NCI-H345 (cell line): ENCODE measurements at regions not wholly inside any gene's neighbourhood (a gene's known extent, or its start where the extent isn't known, plus 50 kb on each side); places are given as distances from the start of the nearest gene placed in this dataset.

Experiments used
- DNase-seq: peaks from one replicate; lab custom pipeline; 2025; lab: John Stamatoyannopoulos, UW

- no peak for DNase-seq
Observed at GRCh38 chr7:122248472-122248871, 56.1 kb downstream of the FEZF1 start.

GRCh38 chr7:122238729-122239128 lies 65.8 kb downstream of the FEZF1 start:
- DNase-seq = peak; percentile 18

DNA sequence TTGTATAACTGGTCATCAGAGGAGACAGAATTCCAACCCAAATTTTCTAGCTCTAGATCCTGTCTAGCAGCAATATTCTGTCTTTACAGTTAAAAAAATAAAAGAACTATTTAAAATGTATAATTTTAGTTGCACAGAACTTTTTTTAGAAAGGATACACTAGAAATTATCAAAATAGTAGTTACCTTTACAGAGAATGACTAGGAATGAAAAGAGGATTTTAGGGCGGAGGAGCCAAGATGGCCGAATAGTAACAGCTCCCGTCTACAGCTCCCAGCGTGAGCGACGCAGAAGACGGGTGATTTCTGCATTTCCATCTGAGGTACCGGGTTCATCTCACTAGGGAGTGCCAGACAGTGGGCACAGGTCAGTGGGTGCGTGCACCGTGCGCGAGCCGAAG lies 66.3 kb downstream of the FEZF1 start:
- DNase-seq = peak; percentile 20

- DNase-seq = no peak
Observed at GRCh38 chr7:122225874-122226273, 78.7 kb downstream of the FEZF1 start.

DNA sequence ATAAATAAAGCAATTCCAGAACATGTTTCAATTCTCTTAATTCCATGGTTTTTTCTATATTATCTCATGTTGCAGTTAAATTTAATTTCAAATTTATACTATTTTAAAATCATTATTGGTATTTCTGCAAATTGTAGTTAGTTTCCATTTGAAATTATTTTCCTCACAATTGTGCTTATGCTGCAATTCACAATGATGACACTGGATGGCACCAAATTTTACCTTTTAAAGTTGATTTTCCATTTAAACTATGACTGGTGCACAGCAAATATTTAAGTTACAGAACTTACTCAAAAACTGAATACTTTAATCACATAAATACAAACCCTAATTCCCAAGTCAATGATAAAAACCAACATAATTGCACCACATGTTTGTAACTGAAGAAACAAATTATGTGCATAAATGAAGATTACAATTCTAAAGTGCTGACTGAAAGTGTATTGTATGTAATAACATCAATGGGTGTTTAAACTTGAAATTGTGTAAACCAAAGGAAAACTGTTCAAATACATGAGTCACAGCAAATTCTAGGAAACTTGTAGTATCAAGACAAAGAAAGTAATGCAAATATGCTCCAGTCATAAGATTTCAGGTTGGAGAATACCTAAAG lies 75.3 kb upstream of the AASS start:
- DNase-seq = peak; percentile 30

DNA sequence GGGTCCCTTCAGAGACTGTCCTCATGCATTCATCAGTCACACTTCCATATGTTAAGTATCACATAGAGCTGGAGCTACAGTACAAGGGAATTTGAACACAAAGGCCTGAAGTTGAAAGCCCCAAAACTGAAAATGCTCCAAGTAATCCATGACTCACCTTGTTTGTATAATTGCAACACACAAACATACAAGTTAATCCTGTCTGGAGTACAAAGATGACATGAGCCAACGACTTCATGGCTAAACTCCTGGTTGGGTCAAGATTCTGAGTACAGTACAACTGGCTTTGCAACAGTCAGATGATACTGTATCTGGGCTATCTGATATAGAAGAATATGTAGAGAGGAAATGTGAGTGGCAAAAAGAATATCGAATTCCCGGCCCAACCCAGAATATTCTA lies 73.1 kb upstream of the AASS start:
- no peak for DNase-seq

DNA sequence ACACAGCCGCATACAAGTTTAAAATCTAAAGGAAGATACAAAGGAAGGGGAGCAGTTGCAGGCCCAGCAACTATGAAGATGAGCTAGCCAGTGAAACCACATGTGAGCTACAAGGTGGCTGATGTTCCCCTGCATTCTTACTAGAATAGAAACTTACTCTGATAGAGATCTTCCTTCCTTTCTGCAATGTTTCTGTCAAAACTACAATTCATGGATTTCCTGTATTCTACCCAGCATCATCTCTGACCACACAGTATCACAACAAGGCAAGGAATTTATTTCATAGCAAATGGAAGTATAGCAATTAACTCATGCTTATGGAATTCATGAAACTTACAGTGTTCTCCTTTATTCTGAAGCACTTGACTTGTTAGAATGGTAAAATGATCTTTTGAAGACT lies 68.7 kb upstream of the AASS start:
- no peak for DNase-seq

DNA sequence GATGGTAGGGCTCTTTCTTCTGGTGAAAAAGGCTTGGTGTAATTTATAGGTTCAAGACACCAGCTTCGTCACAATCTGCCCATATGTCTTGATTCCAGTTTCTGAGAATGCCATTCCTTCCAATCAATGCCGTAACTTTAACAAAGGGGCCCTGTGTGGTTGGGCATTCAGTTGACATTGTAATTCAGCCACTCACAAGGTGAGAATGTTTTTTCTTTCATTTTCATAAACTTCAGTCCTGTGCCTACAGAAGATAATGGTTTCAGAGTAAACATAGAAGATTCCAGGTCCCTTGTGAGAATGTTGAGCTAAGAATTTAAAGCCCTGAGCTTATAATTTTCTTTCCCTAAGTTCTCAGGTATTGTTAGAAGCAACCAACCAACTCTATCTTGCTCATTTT lies 67.3 kb upstream of the AASS start:
- no peak for DNase-seq

GRCh38 chr7:122206985-122207384 lies 62.9 kb upstream of the AASS start:
- no peak for DNase-seq

DNA sequence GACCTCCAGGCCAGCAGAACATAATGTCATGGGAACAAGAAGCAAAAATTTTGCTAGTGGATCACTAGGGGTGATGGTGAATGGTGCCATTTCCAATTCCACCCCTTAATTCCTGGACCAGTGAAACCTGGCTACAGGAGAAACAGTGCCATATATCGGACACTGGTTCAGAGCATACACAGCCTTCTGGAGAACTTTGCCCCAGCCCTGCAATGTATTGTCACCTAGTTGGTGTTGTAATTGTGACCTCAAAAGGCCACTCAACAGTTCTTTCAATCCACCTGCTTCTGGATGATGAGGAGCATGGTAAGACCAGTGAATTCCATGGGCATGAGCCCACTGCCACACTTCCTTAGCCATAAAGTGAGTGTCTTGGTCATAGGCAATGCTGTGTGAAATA lies 59.8 kb upstream of the AASS start:
- no peak for DNase-seq

DNA sequence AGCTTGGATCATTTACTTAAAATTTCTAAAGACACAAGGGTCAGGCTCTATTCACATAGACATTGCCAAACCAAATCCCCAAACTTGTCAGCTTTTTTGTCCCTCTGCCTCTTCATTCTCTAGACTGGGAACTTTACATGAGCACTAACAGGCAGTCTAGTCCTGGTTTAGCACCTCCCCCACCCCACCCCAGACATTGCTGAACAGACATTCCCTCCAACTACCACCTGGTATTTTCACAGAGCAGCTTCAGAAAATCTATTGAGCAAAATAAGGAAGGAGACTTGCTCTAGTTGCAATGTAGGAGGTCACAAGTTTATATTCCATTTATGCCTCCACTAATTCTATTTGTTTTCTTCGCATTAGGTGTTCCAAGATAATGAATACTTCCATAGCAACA lies 56.8 kb upstream of the AASS start:
- no peak for DNase-seq

DNA sequence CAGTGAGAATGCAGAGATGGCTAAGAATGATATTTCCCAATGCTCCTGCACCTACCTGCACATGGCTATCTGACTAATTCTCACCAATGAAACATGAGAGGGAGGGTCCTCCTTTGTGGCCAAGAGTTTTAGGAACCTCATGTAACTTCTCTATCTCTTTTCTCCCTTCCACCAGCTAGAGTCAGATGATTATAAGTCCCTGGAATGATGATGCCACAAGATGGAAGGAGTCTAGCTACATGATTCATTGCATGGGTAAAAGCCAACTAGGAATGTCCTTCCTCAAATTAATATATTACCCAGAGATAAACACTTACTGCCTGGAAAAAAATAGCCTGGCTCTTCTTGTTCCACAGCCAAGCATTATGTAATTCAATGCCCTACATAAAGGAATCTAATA lies 55.1 kb upstream of the AASS start:
- DNase-seq = no peak

- DNase-seq = no peak
Observed at GRCh38 chr7:122198581-122198980, 54.5 kb upstream of the AASS start.
